SKM-1 treated with dmso at 0.1 percent for 144 hours (cell line): ENCODE measurements at regions not wholly inside any gene's neighbourhood (a gene's known extent, or its start where the extent isn't known, plus 50 kb on each side); places are given as distances from the start of the nearest gene placed in this dataset.
"Not testable (repeated sequence)": the region's sequence is repeated elsewhere in the genome, so short reads cannot be mapped to it uniquely, and the experiment has no call there.

ENCODE experiments used
- DNase-seq: peaks from one replicate; lab custom pipeline; 2025; ENCODE audit not compliant: unreplicated experiment; lab: John Stamatoyannopoulos, UW

DNA sequence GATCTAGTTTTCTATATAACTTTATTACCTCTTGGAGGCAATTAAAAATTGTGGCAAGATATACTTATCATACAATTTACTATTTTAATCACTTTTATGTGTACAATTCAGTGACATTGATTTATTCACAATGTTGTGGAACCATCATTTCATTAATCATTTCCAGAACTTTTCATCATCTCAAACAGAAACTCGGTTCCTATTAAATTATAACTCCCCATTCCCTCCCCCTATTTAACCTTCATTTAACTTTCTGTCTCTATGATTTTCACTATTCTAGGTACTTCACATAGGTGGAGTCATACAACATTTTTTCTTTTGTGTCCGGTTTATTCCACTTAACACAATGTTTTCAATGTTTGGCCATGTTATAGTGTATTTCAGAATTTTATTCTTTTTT lies 252.8 kb downstream of the REEP3 start:
- DNase-seq: no peak

DNA sequence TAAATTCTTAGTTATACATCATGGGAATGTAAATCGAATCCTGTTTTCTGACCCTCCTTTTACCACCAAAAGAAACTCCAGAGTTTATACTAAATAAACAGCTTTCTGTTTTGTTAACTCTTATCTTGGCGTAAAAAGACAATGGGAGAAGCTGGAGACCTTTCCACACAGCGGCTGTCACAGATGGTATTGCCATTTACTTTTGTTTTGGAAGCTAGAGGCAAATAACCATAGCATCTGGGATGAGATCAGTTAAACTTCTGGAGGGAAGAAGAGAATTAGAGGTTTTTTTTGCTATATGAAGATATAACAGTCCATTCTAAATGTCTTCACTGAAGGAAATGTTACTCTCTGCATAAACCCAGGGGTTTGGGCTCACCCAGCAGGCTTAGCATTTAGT lies 258.9 kb downstream of the REEP3 start:
- DNase-seq: no peak

DNA sequence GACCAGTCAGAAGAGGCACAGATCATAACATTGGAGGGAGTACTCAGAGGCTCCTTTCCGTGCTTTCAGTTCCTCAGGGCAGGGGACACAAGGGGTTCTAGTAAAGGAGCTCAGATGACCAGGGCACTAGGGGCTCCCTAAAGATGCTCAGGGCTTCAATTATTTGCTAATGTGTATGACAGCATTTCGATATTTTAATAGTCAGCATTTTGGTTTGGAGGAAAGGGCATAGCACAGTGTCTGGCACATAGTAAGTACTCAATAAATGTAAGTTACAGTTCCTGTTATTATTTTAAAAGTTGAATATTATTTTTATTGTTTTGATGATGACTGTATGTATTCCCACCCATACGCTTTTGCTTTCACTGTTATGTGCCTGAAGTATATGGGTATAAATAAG lies 260.0 kb downstream of the REEP3 start:
- DNase-seq: no peak

DNA sequence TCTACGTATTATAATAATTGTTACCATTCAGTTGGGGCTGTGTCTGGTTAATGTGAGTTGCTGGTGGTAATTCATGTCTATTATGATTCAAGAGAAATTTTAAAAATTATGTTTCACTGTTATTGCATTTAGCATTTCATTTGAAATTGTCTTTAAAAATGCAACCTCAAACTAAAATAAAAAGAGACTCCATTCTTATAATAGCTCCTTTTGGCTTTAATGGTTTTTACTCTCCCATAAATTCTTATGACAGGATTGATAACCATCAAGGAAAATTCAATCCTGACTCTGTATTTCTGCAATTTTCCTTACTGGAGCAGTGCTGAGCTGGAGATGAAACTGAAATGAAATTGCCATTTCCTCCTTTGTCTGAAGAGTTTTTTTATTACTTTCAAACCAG lies 262.7 kb downstream of the REEP3 start:
- no peak for DNase-seq

DNA sequence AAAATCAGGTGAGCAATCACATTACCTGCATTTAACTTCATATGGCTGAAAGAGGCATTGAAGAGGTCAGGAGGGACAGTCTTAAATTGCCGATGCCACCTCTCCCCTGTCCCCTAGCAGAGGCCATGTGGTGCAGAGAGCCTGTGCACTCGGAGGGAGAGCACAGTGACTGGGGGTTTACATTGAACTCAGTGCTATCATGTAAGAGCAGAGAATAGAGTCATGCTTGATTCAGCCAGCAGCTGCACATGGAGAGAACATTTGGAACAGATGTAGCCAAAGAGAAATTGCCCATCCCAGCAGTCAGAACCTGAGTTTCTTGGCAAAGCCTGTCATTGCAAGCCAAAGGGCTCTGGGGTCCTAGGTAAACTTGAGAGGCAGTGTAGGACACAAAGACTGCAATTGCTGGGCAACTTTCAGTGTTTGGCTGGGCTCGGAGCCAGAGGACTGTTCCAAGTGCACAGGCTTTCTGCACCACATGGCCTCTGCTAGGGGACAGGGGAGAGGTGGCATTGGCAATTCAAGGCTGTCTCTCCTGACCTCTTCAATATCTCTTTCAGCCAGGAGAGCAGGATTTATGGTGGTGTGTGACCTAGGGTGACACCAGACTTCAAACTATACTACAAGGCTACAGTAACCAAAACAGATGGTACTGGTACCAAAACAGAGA lies 267.1 kb downstream of the REEP3 start:
- DNase-seq: no peak

DNA sequence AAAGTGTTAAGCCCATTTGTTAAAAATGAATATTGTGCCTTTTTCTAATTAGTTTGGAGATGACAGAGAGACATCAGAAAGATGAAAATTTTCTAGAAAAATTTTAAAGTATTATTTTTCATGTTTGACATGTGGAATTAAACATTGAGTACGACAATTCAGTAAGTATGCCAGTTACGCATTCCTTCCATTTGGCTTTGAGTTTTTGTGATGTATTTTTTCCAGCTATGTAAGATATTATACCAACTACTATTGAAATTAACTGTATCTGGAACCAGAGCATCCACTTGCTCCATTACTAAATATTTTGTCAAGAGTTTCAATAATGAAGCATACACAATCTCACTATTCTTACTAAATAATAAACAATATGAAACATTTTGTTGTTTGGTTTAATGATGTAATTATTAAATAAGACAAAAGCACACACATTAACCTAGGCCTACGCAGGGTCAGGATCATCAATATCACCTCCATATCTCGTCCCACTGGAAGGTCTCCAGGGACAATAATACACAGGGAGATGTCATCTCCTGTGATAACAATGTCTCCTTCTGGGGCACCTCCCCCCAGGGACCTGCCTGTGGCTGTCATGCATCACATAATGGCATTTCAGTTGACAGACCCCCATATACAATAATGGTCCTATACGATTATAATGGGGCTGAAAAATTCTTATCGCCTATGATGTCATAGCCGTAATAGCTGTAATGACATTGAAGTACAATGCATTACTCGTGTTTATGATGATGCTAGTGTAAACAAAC lies 274.1 kb downstream of the REEP3 start:
- no peak for DNase-seq

DNA sequence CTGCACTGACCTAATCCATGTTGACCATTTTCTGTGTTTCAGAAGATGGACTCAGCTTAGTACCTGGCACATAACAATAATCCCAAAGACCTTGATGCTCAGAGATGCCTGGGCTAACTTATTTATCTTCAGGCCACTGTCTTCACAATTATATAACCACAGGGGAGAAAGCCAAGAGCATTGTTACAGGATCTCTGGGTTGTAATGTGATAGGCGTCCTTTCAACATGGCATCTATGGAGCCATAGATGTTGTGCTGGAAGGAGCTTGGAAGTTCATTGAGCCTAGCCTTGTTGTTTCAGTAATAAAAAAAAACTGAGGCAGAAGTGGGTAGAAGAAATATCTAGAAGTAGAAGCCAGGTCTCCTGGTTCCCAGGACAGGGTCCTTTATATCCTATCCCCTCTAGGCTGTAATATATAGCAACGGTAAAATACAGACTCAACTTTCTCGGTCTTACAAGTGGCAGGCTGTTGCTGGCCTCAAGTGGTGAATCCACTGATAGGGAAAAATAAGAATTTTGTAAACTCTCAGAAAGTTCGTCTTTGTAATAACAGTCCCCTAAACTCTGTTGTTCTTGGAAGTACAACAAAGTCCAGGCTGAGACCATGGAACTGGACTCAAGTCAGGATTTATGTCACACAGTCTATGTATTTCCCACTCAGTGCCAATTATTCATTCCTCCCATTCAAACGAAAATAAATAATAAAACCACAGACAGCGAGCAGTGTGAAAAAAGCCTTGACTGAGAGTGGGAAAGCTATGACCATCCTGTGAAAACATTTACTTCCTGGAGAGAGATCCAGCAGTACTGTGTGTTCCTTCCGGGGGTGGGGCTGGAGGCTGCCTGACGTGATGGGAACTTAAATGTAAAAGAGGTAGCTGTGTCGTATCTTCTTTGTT lies 277.6 kb downstream of the REEP3 start:
- DNase-seq: no peak

DNA sequence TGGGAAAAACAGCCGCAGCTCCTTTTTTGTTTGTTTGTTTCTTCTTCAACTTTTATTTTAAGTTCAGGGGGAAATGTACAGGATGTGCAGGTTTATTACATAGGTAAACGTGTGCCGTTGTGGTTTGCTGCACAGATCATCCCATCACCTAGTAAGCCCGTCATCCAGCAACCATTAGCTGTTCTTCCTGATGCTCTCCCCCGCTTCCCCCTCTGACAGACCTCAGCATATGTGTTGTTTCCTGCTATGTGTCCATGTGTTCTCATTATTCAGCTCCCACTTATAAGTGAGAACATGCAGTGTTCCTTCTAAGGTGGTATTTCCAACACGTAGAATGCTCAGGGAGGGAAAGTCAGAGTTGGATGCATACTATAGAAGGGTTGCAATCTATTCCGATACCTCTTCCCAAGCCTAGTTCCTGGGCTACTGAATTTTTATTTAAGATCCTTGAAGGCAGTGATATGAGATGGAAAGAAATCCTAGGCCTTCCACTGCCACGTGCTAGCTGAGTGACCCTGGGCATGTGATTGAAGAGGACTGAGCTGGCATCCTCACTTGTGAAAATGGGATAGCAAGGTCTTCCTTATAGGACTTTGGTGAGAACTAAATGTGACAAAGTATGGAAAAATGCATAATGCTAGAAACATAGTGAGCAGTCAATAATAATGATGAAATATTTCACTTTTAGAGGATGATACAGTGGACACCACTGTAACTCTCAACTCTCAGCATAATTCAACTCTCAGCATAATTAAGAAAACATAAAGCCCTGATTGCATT lies 278.5 kb downstream of the REEP3 start:
- DNase-seq: no peak

DNA sequence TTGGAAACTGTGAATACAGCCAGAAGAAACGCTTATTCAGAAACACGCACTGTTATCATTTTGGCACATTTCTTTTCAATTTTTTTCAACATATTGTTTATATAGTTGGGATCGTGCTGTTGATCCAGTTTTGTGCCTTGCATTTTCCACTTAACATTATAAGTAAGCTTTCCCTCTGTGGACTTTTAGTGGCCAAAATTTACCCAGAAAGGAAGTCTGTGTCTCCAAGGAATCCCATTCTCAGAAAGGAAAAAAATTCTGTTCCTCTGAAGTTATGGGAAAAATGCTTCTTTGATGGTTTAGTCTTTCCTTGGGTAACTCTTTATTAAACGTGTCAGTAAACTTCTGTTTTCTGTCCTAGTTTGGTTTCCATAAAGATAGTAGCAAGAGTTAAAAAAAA lies 280.0 kb downstream of the REEP3 start:
- DNase-seq: no peak

DNA sequence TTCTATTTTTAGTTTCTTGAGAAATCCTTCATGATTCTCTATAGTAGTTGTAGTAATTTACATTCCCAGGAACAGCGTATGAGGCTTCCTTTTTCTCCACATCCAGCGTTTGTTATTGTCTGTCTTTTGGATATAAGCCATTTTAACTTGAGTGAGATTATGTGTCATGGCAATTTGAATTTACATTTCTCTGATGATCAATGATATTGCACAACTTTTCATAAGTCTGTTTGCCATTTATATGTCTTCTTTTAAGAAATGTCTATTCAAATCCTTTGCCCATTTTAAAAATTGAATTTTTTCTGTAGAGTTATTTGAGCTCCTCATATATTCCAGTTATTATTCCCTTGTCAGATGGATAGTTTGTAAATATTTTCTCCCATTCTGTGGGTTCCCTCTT lies 285.1 kb downstream of the REEP3 start:
- no peak for DNase-seq

DNA sequence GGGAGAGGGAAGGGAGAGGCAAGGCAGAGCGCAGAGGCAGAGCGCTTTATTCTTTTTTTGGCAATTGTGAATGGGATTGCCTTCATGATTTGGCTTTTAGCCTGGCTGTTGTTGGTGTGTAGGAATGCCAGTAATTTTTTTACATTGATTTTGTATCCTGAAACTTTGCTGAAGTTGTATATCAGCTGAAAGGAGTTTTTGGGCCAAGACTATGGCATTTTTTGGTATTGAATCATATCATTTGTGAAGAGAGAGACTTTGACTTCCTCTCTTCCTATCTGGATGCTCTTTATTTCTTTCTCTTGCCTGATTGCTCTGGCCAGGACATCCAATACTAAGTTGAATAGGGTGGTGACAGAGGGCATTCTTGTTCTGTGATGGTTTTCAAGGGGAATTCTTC lies 291.3 kb downstream of the REEP3 start:
- no peak for DNase-seq

DNA sequence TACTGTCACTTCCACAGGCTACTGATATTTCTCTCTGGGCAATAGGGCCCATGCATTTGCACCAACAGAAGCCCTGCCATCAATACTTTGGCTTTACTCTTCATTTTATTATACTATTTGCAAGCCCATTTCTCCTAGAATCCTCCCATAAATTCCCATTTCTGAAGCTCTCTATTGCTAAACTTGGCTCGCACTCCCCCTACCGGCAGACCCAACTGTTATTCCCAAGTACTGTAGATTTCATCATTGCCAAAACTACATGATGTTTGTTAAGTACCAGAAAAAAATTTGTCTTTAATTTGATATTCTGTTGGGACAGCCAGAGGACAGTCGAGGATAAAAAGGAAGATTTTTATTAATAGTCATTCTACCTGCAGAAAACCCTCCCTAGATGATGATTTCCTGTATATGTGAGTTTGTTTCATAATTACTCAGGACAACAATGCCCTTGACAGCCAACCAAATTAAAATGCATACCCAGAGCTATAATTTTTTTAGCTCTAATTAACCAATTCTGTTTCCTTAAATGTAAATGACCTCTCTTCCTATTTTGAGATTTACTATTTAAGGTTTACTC lies 298.6 kb downstream of the REEP3 start:
- DNase-seq: peak; percentile 38

DNA sequence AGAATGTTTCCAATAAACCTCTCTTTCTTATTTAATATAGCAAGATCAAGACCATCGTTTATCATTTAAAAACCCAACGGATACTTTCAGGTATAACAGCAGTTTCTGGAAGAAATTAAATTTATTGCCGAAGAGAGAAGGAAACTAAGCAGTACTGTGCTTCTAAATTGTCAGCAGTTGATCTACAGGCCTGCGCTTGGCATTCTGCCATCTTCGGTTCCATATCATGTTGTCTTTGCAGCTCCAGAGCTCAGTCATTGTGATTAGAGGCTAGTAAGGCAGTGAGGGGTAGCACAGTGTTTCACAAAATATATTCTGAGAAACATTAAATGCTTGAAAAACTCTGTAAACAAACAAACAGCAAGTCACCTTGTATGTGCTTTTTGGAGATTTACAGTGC lies 301.3 kb downstream of the REEP3 start:
- DNase-seq: no peak

DNA sequence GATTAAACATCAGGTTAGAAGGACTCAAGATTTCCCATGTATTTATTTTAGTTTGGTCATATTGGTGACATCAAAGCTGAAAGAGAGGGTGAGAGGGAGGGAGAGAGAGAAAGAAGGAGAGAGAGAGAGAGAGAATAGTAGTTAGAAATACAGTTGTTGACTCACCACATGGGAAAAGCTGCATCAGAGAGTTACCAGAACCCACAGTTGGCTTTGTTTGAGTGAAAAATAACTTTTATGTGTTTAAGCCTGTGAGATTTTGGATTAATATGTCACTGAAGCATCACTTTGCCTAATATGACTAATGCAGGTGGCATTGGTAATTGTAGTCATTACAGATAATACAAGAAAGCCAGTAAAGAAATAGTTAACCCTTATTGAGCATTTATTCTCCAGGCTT lies 303.9 kb downstream of the REEP3 start:
- DNase-seq: no peak

DNA sequence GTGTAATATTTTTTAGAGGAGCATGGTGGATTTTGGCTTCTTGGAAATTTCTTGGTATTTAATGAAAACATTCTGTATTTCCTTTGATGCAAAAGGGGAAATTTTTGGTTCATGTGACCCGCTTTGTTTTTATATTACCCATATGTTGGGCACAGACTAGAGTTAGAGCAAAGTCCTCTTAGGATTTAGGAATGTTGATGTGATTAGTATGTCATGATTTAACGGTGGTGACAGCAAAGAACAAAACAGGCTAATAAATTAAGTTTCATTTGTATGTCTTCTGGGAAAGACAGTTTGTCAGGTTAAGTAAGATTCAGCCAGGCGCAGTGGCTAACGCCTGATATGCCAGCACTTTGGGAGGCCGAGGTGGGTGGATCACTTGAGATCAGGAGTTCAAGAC lies 304.6 kb downstream of the REEP3 start:
- DNase-seq: no peak

DNA sequence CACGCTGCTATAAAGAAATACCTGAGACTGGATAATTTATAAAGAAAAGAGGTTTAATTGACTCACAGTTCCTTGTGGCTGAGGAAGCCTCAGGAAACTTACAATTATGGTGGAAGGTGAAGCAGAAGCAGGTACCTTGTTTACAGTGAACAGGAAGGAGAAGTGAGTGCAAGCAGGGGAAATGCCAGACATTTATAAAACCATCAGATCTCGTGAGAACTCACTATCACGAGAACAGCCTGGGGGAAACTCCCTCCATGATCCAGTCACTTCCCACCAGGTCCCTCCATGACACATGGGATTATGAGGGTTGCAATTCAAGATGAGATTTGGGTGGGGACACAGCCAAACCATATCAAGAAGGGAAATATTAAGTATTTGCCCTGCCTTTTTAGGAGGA lies 305.8 kb downstream of the REEP3 start:
- not testable (repeated sequence) for DNase-seq

DNA sequence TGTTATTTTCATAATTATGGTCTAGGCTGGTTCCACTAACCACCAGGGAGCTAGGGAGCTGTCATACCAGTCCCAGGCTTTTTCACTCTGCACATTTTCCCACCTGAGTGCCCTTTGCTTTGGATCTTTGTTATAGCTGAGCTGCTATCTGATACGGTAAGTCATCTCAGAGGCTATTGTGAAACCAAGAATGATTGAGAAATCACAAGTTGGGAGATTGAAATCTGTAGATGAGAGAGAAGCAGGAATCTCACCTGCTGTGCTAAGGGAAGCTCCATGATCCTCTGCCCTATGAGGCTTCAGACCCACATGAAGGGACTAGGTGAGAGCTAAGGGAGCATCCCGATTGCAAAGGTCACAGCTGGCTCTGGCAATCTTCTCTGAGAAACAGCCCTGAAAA lies 307.8 kb downstream of the REEP3 start:
- peak; percentile 4 for DNase-seq

DNA sequence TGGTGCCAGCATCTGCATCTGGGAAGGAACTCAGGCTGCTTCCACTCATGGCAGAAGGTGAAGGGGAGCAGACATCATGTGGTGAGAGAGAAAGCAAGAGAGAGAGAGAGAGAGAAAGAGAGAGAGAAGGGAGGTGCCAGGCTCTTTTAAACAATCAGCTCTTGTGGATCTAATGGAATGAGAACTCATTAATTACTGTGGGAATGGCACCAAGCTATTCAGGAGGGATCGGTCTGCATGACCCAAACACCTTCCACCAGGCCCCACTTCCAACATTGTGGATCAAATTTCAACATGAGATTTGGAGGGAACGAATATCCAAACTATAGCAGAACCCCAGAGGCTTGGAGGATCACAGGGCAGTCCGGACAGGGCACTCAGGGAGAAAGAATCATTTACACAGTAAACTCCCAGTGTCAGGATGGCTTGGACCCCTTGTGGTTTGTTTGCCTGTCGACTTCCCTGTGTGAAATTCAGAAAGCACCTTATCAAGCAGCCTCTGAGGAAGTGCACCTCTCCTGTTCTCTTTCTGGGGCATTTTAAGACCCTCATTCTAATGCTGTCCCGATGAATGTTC lies 308.5 kb downstream of the REEP3 start:
- no peak for DNase-seq

DNA sequence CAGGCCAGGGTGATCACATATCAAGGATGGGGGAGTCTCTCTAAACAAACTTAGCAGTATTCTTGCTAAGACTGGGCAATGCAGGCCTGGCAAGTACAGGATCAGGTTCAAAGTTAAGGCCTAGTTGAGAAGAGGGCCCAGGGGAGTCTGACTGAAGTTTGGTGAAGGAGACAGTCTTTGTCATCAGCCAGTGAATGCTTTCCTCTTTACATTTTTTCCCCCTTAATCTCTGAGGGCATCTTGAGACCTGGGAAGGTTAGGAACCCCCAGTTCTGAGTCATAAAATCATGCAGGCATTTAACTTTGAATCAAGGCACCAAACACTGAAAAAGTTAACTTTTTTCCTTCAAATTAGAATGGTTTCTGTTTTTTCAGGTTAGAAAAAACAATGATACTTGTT lies 311.5 kb downstream of the REEP3 start:
- no peak for DNase-seq

DNA sequence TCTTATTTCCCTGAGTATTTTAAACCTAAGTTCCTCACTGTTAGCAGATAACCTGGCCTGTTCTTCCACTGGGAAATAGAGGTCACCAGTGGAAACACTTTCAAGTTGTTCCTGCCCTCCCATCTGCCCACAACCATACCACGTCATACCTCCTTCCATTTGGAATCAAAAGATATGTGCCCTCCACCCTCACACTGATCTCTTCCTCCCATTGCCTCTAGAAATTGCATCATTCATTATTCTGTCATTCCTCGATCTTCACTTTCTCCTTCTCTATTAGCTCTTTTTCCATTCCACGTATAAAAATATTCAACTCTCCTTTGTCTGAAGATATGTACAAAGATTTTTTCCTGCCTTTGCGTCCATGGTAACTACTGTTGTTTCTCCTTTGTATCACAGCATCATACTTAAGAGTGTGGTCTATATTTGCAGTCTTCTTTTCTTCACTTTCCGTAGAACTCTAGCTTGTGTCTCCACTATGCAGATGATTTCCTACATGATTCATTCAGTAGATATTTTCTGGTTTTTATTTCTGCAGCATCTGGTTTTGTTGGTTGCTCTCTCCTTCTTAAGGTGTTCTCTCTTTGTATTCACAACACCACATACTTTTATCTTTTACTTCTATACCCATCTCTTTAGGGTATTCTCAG lies 312.3 kb downstream of the REEP3 start:
- DNase-seq: no peak
